ENCODE measurements at regions not wholly inside any gene's neighbourhood (a gene's known extent, or its start where the extent isn't known, plus 50 kb on each side); places are given as distances from the start of the nearest gene placed in this dataset.
"Not testable (repeated sequence)": the region's sequence is repeated elsewhere in the genome, so short reads cannot be mapped to it uniquely, and the experiment has no call there.

DNA sequence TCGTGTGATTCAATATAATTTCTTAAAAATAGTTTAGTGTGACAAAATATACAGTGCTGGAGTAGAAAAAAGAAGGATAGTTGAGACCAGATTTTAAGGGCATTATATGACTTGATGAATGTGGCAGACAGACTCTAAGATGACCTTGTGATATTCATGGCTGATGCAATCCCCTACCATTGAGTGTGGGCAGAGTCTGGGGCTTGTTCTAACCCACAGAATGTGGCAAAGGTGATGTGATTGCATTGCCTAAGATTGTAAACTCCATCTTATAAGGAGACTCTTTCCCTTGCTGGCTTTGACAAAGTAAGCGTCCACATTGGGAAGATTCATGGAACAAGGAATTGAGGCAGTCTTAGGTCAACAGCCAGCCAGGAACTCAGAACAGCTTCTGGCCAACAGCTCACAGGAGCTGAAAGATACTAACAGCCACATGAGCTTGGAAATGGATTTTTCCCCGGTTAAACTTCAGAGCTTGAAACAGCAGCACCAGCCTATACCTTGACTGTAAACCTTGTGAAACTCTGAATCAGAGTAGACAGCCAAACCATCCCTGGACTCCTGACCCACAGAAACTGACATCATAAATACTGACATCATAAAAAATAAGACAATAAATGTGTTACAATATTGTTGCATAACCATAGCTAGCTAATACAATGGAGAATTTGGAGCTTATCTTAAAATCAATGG is 864.5 kb downstream of the TTLL7 start:
- intact Hi-C loops (cut with micrococcal nuclease; ENCODE audit: unreplicated experiment); BruUV-seq (replicated peaks); H3K9me3 Mint-ChIP-seq (ENCODE audit: low read depth, unreplicated experiment); DNase-seq; H3K36me3 Mint-ChIP-seq (ENCODE audit: insufficient read depth, unreplicated experiment); CTCF ChIA-PET; H3K27me3 Mint-ChIP-seq (ENCODE audit: unreplicated experiment); H3K4me3 Mint-ChIP-seq (ENCODE audit: low read depth, unreplicated experiment); H3K4me1 Mint-ChIP-seq (ENCODE audit: low read depth, unreplicated experiment): not testable (repeated sequence)
- H3K27ac Mint-ChIP-seq (ENCODE audit: unreplicated experiment): peak overlapping the region; percentile 61

DNA sequence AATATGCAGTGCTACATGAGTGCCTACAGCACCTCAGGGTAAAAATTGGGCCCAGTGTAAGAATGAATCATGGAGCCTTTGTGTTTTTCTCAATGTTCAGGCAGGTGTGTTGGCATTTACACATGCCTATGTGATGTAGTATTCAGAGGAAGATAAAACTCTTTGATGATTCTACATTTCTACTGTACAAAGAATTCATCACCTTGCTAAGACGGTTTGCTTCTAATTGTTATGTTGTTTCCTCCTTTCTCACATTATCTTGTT is 867.3 kb downstream of the TTLL7 start:
- DNase-seq: no peak
- intact Hi-C loops (cut with micrococcal nuclease; ENCODE audit: unreplicated experiment): no loop called here
- TF ChIP-seq, protein P1, sequence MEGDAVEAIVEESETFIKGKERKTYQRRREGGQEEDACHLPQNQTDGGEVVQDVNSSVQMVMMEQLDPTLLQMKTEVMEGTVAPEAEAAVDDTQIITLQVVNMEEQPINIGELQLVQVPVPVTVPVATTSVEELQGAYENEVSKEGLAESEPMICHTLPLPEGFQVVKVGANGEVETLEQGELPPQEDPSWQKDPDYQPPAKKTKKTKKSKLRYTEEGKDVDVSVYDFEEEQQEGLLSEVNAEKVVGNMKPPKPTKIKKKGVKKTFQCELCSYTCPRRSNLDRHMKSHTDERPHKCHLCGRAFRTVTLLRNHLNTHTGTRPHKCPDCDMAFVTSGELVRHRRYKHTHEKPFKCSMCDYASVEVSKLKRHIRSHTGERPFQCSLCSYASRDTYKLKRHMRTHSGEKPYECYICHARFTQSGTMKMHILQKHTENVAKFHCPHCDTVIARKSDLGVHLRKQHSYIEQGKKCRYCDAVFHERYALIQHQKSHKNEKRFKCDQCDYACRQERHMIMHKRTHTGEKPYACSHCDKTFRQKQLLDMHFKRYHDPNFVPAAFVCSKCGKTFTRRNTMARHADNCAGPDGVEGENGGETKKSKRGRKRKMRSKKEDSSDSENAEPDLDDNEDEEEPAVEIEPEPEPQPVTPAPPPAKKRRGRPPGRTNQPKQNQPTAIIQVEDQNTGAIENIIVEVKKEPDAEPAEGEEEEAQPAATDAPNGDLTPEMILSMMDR (IDR thresholded peaks at IDR 0.05; ENCODE audit: unreplicated experiment): no peak
- no peak overlapping the region for H3K4me3 Mint-ChIP-seq (ENCODE audit: low read depth, unreplicated experiment)
- no peak overlapping the region for H3K27ac Mint-ChIP-seq (ENCODE audit: unreplicated experiment)
- no peaks in the 10 kb centered on the region for H3K9me3 Mint-ChIP-seq (ENCODE audit: low read depth, unreplicated experiment)
- peaks cover 7% of the 10 kb centered on the region for H3K4me1 Mint-ChIP-seq (ENCODE audit: low read depth, unreplicated experiment)
- no peaks in the 10 kb centered on the region for H3K36me3 Mint-ChIP-seq (ENCODE audit: insufficient read depth, unreplicated experiment)
- no TSS peak for BruUV-seq (replicated peaks)
- no peaks in the 10 kb centered on the region for H3K27me3 Mint-ChIP-seq (ENCODE audit: unreplicated experiment)
- CTCF ChIA-PET: no interaction called here

DNA sequence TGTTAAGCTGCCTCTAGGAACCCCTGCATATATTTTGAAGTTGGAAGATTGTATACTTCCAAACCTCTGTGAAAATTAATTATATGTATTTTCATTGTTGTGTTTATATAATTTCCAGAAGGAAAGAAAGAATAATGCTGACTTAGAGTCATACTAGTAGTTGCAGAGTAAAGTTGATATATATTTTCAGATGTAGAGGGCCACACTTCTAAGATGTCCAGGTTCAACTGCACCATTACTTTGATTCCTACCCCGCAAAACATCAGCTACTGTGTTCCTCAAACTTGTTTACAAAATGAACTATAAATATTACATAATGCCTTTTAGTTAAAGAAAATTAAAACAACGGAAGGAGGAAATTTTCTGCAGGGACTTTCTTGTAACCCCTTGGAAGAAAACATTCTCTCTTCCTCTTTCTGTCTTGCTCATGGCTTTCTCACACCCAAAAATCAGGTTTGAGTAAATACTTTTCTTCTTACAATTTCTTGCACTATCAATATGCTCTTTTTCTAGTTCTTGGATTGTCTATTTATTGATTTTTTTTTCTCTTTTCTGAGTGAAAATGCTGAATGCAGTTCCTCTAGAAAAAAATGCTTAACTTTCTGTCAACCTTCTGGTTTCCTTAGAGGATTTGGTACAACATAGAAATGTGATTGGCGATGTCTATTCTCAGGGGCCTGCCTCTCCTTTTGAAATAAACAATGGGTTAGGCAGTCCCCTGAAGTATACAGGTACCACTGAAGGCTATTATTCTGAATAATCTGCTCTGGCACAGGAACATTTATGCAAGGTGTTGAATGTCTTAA is 867.8 kb downstream of the TTLL7 start:
- CTCF ChIA-PET: no interaction called here
- no peak overlapping the region for H3K27ac Mint-ChIP-seq (ENCODE audit: unreplicated experiment)
- DNase-seq: no peak
- intact Hi-C loops (cut with micrococcal nuclease; ENCODE audit: unreplicated experiment): no loop called here
- TF ChIP-seq, protein P1 (IDR thresholded peaks at IDR 0.05; ENCODE audit: unreplicated experiment): no peak
- H3K36me3 Mint-ChIP-seq (ENCODE audit: insufficient read depth, unreplicated experiment): no peaks in the 10 kb centered on the region
- no TSS peak for BruUV-seq (replicated peaks)
- no peak overlapping the region for H3K4me3 Mint-ChIP-seq (ENCODE audit: low read depth, unreplicated experiment)
- no peaks in the 10 kb centered on the region for H3K9me3 Mint-ChIP-seq (ENCODE audit: low read depth, unreplicated experiment)
- H3K4me1 Mint-ChIP-seq (ENCODE audit: low read depth, unreplicated experiment): peaks cover 7% of the 10 kb centered on the region
- no peaks in the 10 kb centered on the region for H3K27me3 Mint-ChIP-seq (ENCODE audit: unreplicated experiment)

DNA sequence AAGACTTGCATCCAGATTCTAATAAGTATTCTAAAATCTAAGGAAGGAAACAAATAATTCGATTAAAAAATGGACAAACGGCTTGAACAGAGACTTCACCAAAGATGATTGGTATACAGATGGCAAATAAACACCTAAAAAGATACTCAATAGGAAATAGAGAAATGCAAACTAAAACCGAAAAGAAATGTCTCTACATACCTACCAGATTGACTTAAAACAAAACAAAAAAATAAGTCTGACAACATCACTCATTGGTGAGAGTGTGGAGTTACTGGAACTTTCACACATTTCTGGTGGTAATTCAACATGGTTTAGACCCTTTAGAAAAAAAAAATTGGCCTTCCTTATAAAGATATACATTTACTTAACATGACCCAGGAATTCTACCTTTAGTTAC is 869.8 kb downstream of the TTLL7 start:
- CTCF ChIA-PET: no interaction called here
- TF ChIP-seq, protein P1 (IDR thresholded peaks at IDR 0.05; ENCODE audit: unreplicated experiment): no peak
- Mint-ChIP-seq H3K27me3 (ENCODE audit: unreplicated experiment) (no peaks in the 10 kb centered on the region), H3K27ac (ENCODE audit: unreplicated experiment) (no peak overlapping the region), H3K36me3 (ENCODE audit: insufficient read depth, unreplicated experiment) (no peaks in the 10 kb centered on the region), H3K4me1 (ENCODE audit: low read depth, unreplicated experiment) (peaks cover 7% of the 10 kb centered on the region), H3K9me3 (ENCODE audit: low read depth, unreplicated experiment) (no peaks in the 10 kb centered on the region), H3K4me3 (ENCODE audit: low read depth, unreplicated experiment) (no peak overlapping the region)
- no peak for DNase-seq
- intact Hi-C loops (cut with micrococcal nuclease; ENCODE audit: unreplicated experiment): no loop called here
- BruUV-seq (replicated peaks): no TSS peak

DNA sequence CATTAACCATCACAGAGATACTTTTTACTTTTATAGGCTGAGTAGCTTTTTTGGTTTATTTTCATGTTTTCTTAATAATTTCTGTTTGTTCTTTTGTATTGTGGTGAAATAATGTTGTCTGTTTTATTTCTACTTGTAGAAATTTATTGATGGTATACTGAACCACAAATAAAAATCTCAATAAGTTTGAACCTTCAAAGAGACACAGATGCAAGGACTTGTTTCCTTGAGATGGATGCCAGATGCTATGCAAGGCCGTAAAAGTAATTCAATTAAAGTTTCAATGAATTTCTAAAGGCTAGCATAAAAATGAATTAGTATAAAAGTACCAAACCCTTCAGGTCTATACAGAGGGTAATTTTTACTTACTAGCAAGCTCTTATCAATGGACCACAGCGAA is 873.5 kb downstream of the TTLL7 start:
- BruUV-seq (replicated peaks): no TSS peak
- H3K36me3 Mint-ChIP-seq (ENCODE audit: insufficient read depth, unreplicated experiment): no peaks in the 10 kb centered on the region
- H3K27ac Mint-ChIP-seq (ENCODE audit: unreplicated experiment): no peak overlapping the region
- intact Hi-C loops (cut with micrococcal nuclease; ENCODE audit: unreplicated experiment): no loop called here
- no peaks in the 10 kb centered on the region for H3K9me3 Mint-ChIP-seq (ENCODE audit: low read depth, unreplicated experiment)
- TF ChIP-seq, protein P1 (IDR thresholded peaks at IDR 0.05; ENCODE audit: unreplicated experiment): no peak
- CTCF ChIA-PET: interaction anchor here (1.0 kb wide), 1 partner anchor 748 kb away, joined by 3 read pairs; no protein-coding TSS in a partner anchor
- H3K4me1 Mint-ChIP-seq (ENCODE audit: low read depth, unreplicated experiment): peaks cover 21% of the 10 kb centered on the region
- H3K4me3 Mint-ChIP-seq (ENCODE audit: low read depth, unreplicated experiment): no peak overlapping the region
- DNase-seq: no peak
- H3K27me3 Mint-ChIP-seq (ENCODE audit: unreplicated experiment): no peaks in the 10 kb centered on the region
